ENCODE measurements at regions not wholly inside any gene's neighbourhood (a gene's known extent, or its start where the extent isn't known, plus 50 kb on each side); places are given as distances from the start of the nearest gene placed in this dataset.

- WGBS (ENCODE audit: low lambda C conversion rate, missing lambda C conversion rate): 76% methylated on average over 3 of the region's 3 CpGs
- no peak overlapping the region for H3K27ac ChIP-seq
- H3K27me3 ChIP-seq: no peaks in the 10 kb centered on the region
- H3K4me2 ChIP-seq: no peak overlapping the region
- TF ChIP-seq EZH2phosphoT487 (IDR thresholded peaks at IDR 0.05; ENCODE audit: low read depth, severe bottlenecking, unreplicated experiment) (no peak), EZH2 (IDR thresholded peaks at IDR 0.05; ENCODE audit: borderline replicate concordance) (no peak)
- TF ChIP-seq, protein P1, sequence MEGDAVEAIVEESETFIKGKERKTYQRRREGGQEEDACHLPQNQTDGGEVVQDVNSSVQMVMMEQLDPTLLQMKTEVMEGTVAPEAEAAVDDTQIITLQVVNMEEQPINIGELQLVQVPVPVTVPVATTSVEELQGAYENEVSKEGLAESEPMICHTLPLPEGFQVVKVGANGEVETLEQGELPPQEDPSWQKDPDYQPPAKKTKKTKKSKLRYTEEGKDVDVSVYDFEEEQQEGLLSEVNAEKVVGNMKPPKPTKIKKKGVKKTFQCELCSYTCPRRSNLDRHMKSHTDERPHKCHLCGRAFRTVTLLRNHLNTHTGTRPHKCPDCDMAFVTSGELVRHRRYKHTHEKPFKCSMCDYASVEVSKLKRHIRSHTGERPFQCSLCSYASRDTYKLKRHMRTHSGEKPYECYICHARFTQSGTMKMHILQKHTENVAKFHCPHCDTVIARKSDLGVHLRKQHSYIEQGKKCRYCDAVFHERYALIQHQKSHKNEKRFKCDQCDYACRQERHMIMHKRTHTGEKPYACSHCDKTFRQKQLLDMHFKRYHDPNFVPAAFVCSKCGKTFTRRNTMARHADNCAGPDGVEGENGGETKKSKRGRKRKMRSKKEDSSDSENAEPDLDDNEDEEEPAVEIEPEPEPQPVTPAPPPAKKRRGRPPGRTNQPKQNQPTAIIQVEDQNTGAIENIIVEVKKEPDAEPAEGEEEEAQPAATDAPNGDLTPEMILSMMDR (IDR thresholded peaks at IDR 0.05; ENCODE audit: poor library complexity): no peak
- no peaks in the 10 kb centered on the region for H3K79me2 ChIP-seq
- H3K4me1 ChIP-seq (ENCODE audit: insufficient read depth): no peaks in the 10 kb centered on the region
- no peak overlapping the region for H3K4me3 ChIP-seq
- H3K9me3 ChIP-seq (ENCODE audit: low read depth): no peaks in the 10 kb centered on the region
- no peaks in the 10 kb centered on the region for H3K9me2 ChIP-seq (replicated peaks; ENCODE audit: insufficient read depth)
- no peaks in the 10 kb centered on the region for H3K36me3 ChIP-seq (replicated peaks; ENCODE audit: insufficient read depth, low read depth)
- no peaks in the 10 kb centered on the region for H4K20me1 ChIP-seq (ENCODE audit: insufficient read depth, poor library complexity, severe bottlenecking)
- DNase-seq (ENCODE audit: low spot score): no peak
- H2AFZ ChIP-seq: no peak overlapping the region
Observed at GRCh38 chr10:81026591-81026990, 488.9 kb downstream of the SH2D4B start.

DNA sequence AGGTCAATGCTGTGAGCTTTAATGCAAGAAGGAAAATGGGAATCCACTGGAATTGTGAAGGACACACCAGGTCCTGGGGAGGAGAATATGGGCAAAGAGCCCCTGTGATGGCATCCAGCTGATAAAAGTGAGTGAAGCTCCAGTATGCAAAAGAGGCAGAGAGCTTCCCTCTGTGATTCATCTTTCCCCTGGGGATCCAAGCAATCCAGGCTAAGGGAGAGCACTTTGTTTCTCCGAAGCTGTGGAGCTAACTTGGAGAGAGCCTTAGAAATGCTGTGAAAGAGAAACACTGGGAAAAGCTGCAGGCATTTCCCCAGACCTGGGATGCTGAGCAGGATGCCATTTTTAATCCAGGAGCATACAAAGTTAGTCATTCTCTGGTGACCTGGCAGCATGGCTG is 489.5 kb downstream of the SH2D4B start:
- no peak overlapping the region for H3K4me2 ChIP-seq
- 77% methylated on average over 1 of the region's 1 CpG for WGBS (ENCODE audit: low lambda C conversion rate, missing lambda C conversion rate)

DNA sequence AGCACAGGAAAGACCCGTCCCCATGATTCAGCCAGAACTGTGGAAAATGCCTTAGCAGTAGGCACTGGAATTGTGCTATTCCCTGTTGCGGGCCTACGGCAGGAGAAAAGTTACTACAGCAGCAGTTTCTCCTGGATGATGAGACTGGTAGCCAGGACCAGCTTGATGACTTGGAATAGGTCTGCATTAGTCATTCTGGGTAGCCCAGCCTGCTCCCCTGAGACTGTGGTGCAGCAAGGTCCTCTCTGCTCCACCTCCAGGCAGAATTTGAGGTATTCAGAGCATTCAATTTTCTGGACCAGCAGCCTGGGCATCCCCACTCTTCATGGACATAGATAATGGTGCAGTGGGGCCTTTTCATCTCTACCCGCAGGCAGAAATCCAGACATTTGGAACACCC is 490.0 kb downstream of the SH2D4B start:
- H3K27ac ChIP-seq: no peak overlapping the region
- no peaks in the 10 kb centered on the region for H3K79me2 ChIP-seq
- H3K27me3 ChIP-seq: no peaks in the 10 kb centered on the region
- 92% methylated on average over 4 of the region's 4 CpGs for WGBS (ENCODE audit: low lambda C conversion rate, missing lambda C conversion rate)
- H3K36me3 ChIP-seq (replicated peaks; ENCODE audit: insufficient read depth, low read depth): no peaks in the 10 kb centered on the region
- no peak overlapping the region for H3K4me3 ChIP-seq
- no peak for TF ChIP-seq EZH2phosphoT487 (IDR thresholded peaks at IDR 0.05; ENCODE audit: low read depth, severe bottlenecking, unreplicated experiment)
- no peak for TF ChIP-seq EZH2 (IDR thresholded peaks at IDR 0.05; ENCODE audit: borderline replicate concordance)
- TF ChIP-seq, protein P1 (IDR thresholded peaks at IDR 0.05; ENCODE audit: poor library complexity): no peak
- no peaks in the 10 kb centered on the region for H4K20me1 ChIP-seq (ENCODE audit: insufficient read depth, poor library complexity, severe bottlenecking)
- H3K4me1 ChIP-seq (ENCODE audit: insufficient read depth): no peaks in the 10 kb centered on the region
- H2AFZ ChIP-seq: no peak overlapping the region
- DNase-seq (ENCODE audit: low spot score): no peak
- H3K9me3 ChIP-seq (ENCODE audit: low read depth): no peaks in the 10 kb centered on the region
- no peak overlapping the region for H3K4me2 ChIP-seq
- no peaks in the 10 kb centered on the region for H3K9me2 ChIP-seq (replicated peaks; ENCODE audit: insufficient read depth)

More for the DNA sequence above, 489.5 kb downstream of the SH2D4B start:
- no peaks in the 10 kb centered on the region for H3K27me3 ChIP-seq
- H3K4me3 ChIP-seq: no peak overlapping the region
- TF ChIP-seq, protein P1 (IDR thresholded peaks at IDR 0.05; ENCODE audit: poor library complexity): no peak
- TF ChIP-seq EZH2 (IDR thresholded peaks at IDR 0.05; ENCODE audit: borderline replicate concordance) (no peak), EZH2phosphoT487 (IDR thresholded peaks at IDR 0.05; ENCODE audit: low read depth, severe bottlenecking, unreplicated experiment) (no peak)
- no peaks in the 10 kb centered on the region for H3K36me3 ChIP-seq (replicated peaks; ENCODE audit: insufficient read depth, low read depth)
- H3K9me3 ChIP-seq (ENCODE audit: low read depth): no peaks in the 10 kb centered on the region
- no peaks in the 10 kb centered on the region for H3K4me1 ChIP-seq (ENCODE audit: insufficient read depth)
- no peaks in the 10 kb centered on the region for H3K9me2 ChIP-seq (replicated peaks; ENCODE audit: insufficient read depth)
- H3K79me2 ChIP-seq: no peaks in the 10 kb centered on the region
- H4K20me1 ChIP-seq (ENCODE audit: insufficient read depth, poor library complexity, severe bottlenecking): no peaks in the 10 kb centered on the region
- H2AFZ ChIP-seq: no peak overlapping the region
- no peak for DNase-seq (ENCODE audit: low spot score)
- H3K27ac ChIP-seq: no peak overlapping the region

GRCh38 chr10:81031774-81032173 is 494.1 kb downstream of the SH2D4B start:
- H4K20me1 ChIP-seq (ENCODE audit: insufficient read depth, poor library complexity, severe bottlenecking): no peaks in the 10 kb centered on the region
- no peaks in the 10 kb centered on the region for H3K27me3 ChIP-seq
- WGBS (ENCODE audit: low lambda C conversion rate, missing lambda C conversion rate): 75% methylated on average over 1 of the region's 1 CpG
- no peaks in the 10 kb centered on the region for H3K9me3 ChIP-seq (ENCODE audit: low read depth)
- no peaks in the 10 kb centered on the region for H3K36me3 ChIP-seq (replicated peaks; ENCODE audit: insufficient read depth, low read depth)
- no peak overlapping the region for H3K4me2 ChIP-seq
- no peaks in the 10 kb centered on the region for H3K79me2 ChIP-seq
- DNase-seq (ENCODE audit: low spot score): no peak
- H3K4me3 ChIP-seq: no peak overlapping the region
- no peak overlapping the region for H2AFZ ChIP-seq
- H3K27ac ChIP-seq: no peak overlapping the region
- no peaks in the 10 kb centered on the region for H3K4me1 ChIP-seq (ENCODE audit: insufficient read depth)
- H3K9me2 ChIP-seq (replicated peaks; ENCODE audit: insufficient read depth): no peaks in the 10 kb centered on the region
- no peak for TF ChIP-seq EZH2 (IDR thresholded peaks at IDR 0.05; ENCODE audit: borderline replicate concordance)
- no peak for TF ChIP-seq EZH2phosphoT487 (IDR thresholded peaks at IDR 0.05; ENCODE audit: low read depth, severe bottlenecking, unreplicated experiment)
- TF ChIP-seq, protein P1 (IDR thresholded peaks at IDR 0.05; ENCODE audit: poor library complexity): no peak
